ENCODE measurements at regions not wholly inside any gene's neighbourhood (a gene's known extent, or its start where the extent isn't known, plus 50 kb on each side); places are given as distances from the start of the nearest gene placed in this dataset.
A peak's percentile ranks its signal among the peaks of the same experiment; 100 is the strongest.

GRCh38 chr13:37966266-37966665, 96.7 kb upstream of the TRPC4 start:
- Histone ChIP-seq H3K4me1 (ENCODE audit: insufficient read depth, low read length, poor library complexity, severe bottlenecking) (no peaks in the 10 kb centered on the region), H3K9me2 (replicated peaks; ENCODE audit: low read depth, low read length) (no peaks in the 10 kb centered on the region), H4K20me1 (ENCODE audit: insufficient read depth, low read length, poor library complexity, severe bottlenecking) (no peaks in the 10 kb centered on the region), H3K79me2 (ENCODE audit: insufficient read depth, low read length) (no peaks in the 10 kb centered on the region), H3K9ac (ENCODE audit: low read depth, low read length, poor library complexity, severe bottlenecking) (no peak overlapping the region), H2AFZ (ENCODE audit: low read length) (no peak overlapping the region), H3K36me3 (ENCODE audit: insufficient read depth, low read length) (no peaks in the 10 kb centered on the region), H3K9me3 (ENCODE audit: insufficient read depth, low read depth, low read length) (no peaks in the 10 kb centered on the region), H3K27me3 (ENCODE audit: insufficient read depth, low read length, poor library complexity, severe bottlenecking) (no peaks in the 10 kb centered on the region), H3K4me2 (ENCODE audit: low read depth, low read length, poor library complexity, severe bottlenecking) (no peak overlapping the region), H3F3A (ENCODE audit: low read depth) (no peaks in the 10 kb centered on the region), H3K4me3 (ENCODE audit: low read length, poor library complexity, severe bottlenecking) (no peak overlapping the region)
- no peak for TF ChIP-seq CTCF (conservative IDR thresholded peaks at IDR 0.05; ENCODE audit: low read length)
- no peak for TF ChIP-seq EZH2phosphoT487 (IDR thresholded peaks at IDR 0.05; ENCODE audit: borderline replicate concordance)

- no peaks in the 10 kb centered on the region for H3K9me3 ChIP-seq (ENCODE audit: insufficient read depth, low read depth, low read length)
- no peaks in the 10 kb centered on the region for H3K27me3 ChIP-seq (ENCODE audit: insufficient read depth, low read length, poor library complexity, severe bottlenecking)
- H4K20me1 ChIP-seq (ENCODE audit: insufficient read depth, low read length, poor library complexity, severe bottlenecking) = no peaks in the 10 kb centered on the region
- no peak overlapping the region for H2AFZ ChIP-seq (ENCODE audit: low read length)
- no peaks in the 10 kb centered on the region for H3K4me1 ChIP-seq (ENCODE audit: insufficient read depth, low read length, poor library complexity, severe bottlenecking)
- no peak for TF ChIP-seq EZH2phosphoT487 (IDR thresholded peaks at IDR 0.05; ENCODE audit: borderline replicate concordance)
- peak; percentile 30 for TF ChIP-seq CTCF (conservative IDR thresholded peaks at IDR 0.05; ENCODE audit: low read length)
- no peak overlapping the region for H3K4me2 ChIP-seq (ENCODE audit: low read depth, low read length, poor library complexity, severe bottlenecking)
- H3F3A ChIP-seq (ENCODE audit: low read depth) = no peaks in the 10 kb centered on the region
- no peaks in the 10 kb centered on the region for H3K9me2 ChIP-seq (replicated peaks; ENCODE audit: low read depth, low read length)
- H3K9ac ChIP-seq (ENCODE audit: low read depth, low read length, poor library complexity, severe bottlenecking) = no peak overlapping the region
- no peaks in the 10 kb centered on the region for H3K79me2 ChIP-seq (ENCODE audit: insufficient read depth, low read length)
- H3K36me3 ChIP-seq (ENCODE audit: insufficient read depth, low read length) = no peaks in the 10 kb centered on the region
- no peak overlapping the region for H3K4me3 ChIP-seq (ENCODE audit: low read length, poor library complexity, severe bottlenecking)
Observed at GRCh38 chr13:37960427-37960826, 90.9 kb upstream of the TRPC4 start.

- Histone ChIP-seq H3K9ac (ENCODE audit: low read depth, low read length, poor library complexity, severe bottlenecking) (no peak overlapping the region), H3K4me2 (ENCODE audit: low read depth, low read length, poor library complexity, severe bottlenecking) (no peak overlapping the region), H3K9me2 (replicated peaks; ENCODE audit: low read depth, low read length) (no peaks in the 10 kb centered on the region), H2AFZ (ENCODE audit: low read length) (no peak overlapping the region), H3K4me3 (ENCODE audit: low read length, poor library complexity, severe bottlenecking) (no peak overlapping the region), H3K36me3 (ENCODE audit: insufficient read depth, low read length) (no peaks in the 10 kb centered on the region), H3K4me1 (ENCODE audit: insufficient read depth, low read length, poor library complexity, severe bottlenecking) (no peaks in the 10 kb centered on the region), H3F3A (ENCODE audit: low read depth) (no peaks in the 10 kb centered on the region), H4K20me1 (ENCODE audit: insufficient read depth, low read length, poor library complexity, severe bottlenecking) (no peaks in the 10 kb centered on the region), H3K9me3 (ENCODE audit: insufficient read depth, low read depth, low read length) (no peaks in the 10 kb centered on the region), H3K27me3 (ENCODE audit: insufficient read depth, low read length, poor library complexity, severe bottlenecking) (no peaks in the 10 kb centered on the region), H3K79me2 (ENCODE audit: insufficient read depth, low read length) (no peaks in the 10 kb centered on the region)
- TF ChIP-seq EZH2phosphoT487 (IDR thresholded peaks at IDR 0.05; ENCODE audit: borderline replicate concordance) (no peak), CTCF (conservative IDR thresholded peaks at IDR 0.05; ENCODE audit: low read length) (no peak)
Observed at GRCh38 chr13:37959284-37959683, 89.7 kb upstream of the TRPC4 start.

Measured in Loucy (cell line).